RWPE2 (cell line): ENCODE measurements at regions not wholly inside any gene's neighbourhood (a gene's known extent, or its start where the extent isn't known, plus 50 kb on each side); places are given as distances from the start of the nearest gene placed in this dataset.

Experiments
- ATAC-seq: fragments of 200-7000 bp; cut with Tn5 transposase; 3 replicates; pipeline ENCODE4 v1.9.1; 2021; ENCODE audit warnings: low read depth
- DNase-seq: peaks from one replicate; pipeline ENCODE4 v3.0.0-alpha.2; 2020; ENCODE audit warnings: low spot score
- H3K27ac ChIP-seq: fragments of 450-650 bp; 2 replicates; pipeline ENCODE4 v1.5.1; 2017; ENCODE audit warnings: mild to moderate bottlenecking; ENCODE audit not compliant: poor library complexity, severe bottlenecking
- H3K27me3 ChIP-seq: fragments of 250-450 bp; sonication (Bioruptor Pico); 2 replicates; pipeline ENCODE4 v1.5.1; 2021; ENCODE audit warnings: mild to moderate bottlenecking, moderate library complexity; ENCODE audit not compliant: insufficient read depth, poor library complexity, severe bottlenecking
- H3K36me3 ChIP-seq: fragments of 250-450 bp; sonication (Bioruptor Pico); 2 replicates; pipeline ENCODE4 v1.5.1; 2020; ENCODE audit warnings: low read depth, mild to moderate bottlenecking, moderate library complexity
- H3K4me1 ChIP-seq: fragments of 250-450 bp; sonication (Bioruptor Pico); 2 replicates; pipeline ENCODE4 v1.5.1; 2021; ENCODE audit warnings: mild to moderate bottlenecking, moderate library complexity; ENCODE audit not compliant: insufficient read depth, poor library complexity, severe bottlenecking
- H3K4me3 ChIP-seq: fragments of 250-450 bp; sonication (Bioruptor Pico); 2 replicates; pipeline ENCODE4 v1.5.1; 2021; ENCODE audit warnings: mild to moderate bottlenecking, moderate library complexity; ENCODE audit not compliant: severe bottlenecking
- H3K9me3 ChIP-seq: fragments of 250-450 bp; sonication (Bioruptor Pico); 2 replicates; pipeline ENCODE4 v1.5.1; 2021; ENCODE audit warnings: mild to moderate bottlenecking, moderate library complexity; ENCODE audit not compliant: severe bottlenecking
- TF ChIP-seq, protein P1 (sequence below): fragments of 450-650 bp; IDR thresholded peaks from one replicate; pipeline ENCODE4 v1.5.1; 2017; ENCODE audit warnings: mild to moderate bottlenecking, moderate library complexity; ENCODE audit not compliant: poor library complexity, severe bottlenecking

DNA sequence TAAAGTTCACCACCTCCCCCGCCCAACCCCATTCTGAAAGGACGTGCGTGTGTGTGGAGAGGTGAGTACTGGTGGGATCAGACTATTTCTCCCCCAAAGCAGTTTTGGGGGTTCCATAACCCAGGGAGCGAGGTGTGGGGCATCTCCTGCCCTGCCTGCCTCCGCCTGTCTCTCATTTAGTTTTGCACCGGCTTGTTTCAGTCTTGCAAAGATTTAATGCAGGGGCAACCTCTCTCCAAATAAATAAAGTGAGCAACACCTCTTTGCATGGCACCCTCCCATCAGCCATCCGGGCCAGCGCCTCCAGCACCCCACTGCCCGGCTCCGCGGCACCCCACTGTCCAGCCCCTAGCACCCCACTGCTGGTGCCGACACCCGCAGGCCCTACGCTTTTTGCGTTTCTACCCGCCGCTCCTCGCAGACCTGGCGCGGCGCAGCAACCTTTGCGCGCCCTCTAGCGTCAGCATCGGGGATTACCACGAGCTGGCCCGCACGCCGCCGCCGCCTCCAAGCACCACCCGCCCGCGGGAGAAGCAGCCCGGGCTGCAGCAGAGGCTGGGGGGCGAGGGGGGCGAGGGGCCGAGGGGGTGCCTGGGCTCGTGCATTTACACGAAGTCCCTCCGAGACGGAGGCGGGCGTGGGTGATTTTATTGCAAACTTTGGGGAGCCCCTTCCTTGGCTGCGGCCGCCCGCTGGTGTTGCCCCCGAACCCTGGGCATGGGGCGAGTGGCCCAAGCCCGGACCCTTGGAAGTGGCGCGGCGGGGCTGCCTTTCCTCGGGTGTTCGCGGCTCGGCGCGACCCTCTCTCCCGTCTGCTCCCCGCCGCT is 55.8 kb upstream of the VRK1 start:
- H3K36me3 ChIP-seq: no peaks in the 10 kb centered on the region
- TF ChIP-seq, protein P1, sequence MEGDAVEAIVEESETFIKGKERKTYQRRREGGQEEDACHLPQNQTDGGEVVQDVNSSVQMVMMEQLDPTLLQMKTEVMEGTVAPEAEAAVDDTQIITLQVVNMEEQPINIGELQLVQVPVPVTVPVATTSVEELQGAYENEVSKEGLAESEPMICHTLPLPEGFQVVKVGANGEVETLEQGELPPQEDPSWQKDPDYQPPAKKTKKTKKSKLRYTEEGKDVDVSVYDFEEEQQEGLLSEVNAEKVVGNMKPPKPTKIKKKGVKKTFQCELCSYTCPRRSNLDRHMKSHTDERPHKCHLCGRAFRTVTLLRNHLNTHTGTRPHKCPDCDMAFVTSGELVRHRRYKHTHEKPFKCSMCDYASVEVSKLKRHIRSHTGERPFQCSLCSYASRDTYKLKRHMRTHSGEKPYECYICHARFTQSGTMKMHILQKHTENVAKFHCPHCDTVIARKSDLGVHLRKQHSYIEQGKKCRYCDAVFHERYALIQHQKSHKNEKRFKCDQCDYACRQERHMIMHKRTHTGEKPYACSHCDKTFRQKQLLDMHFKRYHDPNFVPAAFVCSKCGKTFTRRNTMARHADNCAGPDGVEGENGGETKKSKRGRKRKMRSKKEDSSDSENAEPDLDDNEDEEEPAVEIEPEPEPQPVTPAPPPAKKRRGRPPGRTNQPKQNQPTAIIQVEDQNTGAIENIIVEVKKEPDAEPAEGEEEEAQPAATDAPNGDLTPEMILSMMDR: peak; percentile 98
- ATAC-seq: peak; percentile 78
- peaks cover 72% of the 10 kb centered on the region for H3K27me3 ChIP-seq
- DNase-seq: peak; percentile 63
- peak overlapping the region; percentile 31 for H3K4me3 ChIP-seq
- no peak overlapping the region for H3K27ac ChIP-seq
- no peaks in the 10 kb centered on the region for H3K9me3 ChIP-seq
- H3K4me1 ChIP-seq: no peaks in the 10 kb centered on the region

DNA sequence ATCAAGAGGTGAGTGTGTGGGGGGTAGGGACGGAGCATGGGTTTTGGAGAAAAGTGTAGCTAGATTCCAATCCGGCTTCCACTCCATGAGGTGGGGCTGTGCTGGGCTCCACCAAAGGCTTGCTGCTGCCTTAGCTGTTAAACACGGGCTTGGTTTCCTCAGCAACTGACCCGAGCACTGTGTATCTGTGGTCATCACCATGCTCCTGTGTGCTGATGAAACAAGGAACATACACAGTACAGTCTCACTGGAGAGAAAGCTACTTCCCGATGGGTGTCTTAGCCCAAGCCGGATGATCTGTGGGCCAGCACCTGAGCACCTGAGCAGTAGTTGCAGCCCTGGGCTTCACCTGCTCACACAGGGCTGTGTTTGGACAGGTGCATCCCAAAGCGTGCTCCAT is 52.9 kb upstream of the VRK1 start:
- 0 out of 3 replicates have a peak, but pooled peaks have one; percentile 5 for ATAC-seq
- peak; percentile 33 for DNase-seq
- H3K9me3 ChIP-seq: no peaks in the 10 kb centered on the region
- TF ChIP-seq, protein P1: no peak
- no peaks in the 10 kb centered on the region for H3K36me3 ChIP-seq
- H3K4me3 ChIP-seq: no peak overlapping the region
- no peaks in the 10 kb centered on the region for H3K4me1 ChIP-seq
- no peak overlapping the region for H3K27ac ChIP-seq
- H3K27me3 ChIP-seq: peaks cover 62% of the 10 kb centered on the region

DNA sequence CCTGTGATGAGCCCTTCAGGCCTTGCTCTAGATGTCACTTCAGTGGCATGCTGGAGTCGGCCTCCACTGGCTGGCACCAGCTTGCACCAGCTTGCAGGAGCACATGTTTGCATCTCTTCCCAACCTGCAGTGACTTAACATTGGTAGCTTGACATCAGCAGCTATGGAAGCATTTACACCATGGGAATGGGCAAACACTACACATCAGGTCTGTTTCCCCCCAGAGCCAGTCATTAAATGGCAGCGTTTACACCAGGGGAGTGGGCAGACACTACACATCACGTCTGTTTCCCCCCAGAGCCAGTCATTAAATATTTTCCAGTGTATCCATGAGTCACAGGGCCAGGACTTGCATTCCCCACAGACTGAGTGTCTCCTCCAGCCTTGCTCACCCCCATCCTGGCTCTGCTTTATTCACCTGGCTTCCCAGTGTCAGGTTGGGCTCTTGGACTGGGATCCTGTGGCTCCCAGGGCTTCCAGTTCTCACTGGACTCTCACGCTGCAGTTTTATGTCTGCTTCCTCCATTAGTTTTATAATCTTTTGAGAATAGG is 51.6 kb upstream of the VRK1 start:
- Histone ChIP-seq H3K27me3 (peaks cover 56% of the 10 kb centered on the region), H3K9me3 (no peaks in the 10 kb centered on the region), H3K27ac (no peak overlapping the region), H3K36me3 (no peaks in the 10 kb centered on the region), H3K4me3 (no peak overlapping the region), H3K4me1 (no peaks in the 10 kb centered on the region)
- TF ChIP-seq, protein P1: no peak
- DNase-seq (peak; percentile 37), ATAC-seq (peak; percentile 43; the same call in 1 of the 3 replicates)

DNA sequence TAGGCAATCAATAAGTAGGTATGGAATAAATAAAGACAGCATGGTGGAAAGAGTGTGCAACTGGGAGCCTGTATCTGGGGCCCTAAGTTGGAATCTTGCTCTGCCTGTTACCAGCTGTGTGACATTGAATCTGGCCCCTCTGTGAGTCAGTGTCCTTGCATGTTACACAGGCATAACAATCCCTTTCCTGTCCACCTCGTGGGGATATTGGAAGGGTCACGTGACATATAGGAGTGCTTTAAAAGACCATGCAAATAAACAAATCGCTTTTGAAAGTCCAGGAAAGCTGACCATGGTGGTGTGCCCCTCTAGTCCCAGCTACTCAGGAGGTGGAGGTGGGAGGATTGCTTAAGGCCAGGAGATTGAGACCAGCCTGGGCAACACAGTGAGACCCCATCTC is 51.1 kb upstream of the VRK1 start:
- no peaks in the 10 kb centered on the region for H3K4me1 ChIP-seq
- no peak for ATAC-seq
- no peaks in the 10 kb centered on the region for H3K9me3 ChIP-seq
- peak; percentile 1 for DNase-seq
- H3K27me3 ChIP-seq: peaks cover 51% of the 10 kb centered on the region
- H3K36me3 ChIP-seq: no peaks in the 10 kb centered on the region
- TF ChIP-seq, protein P1: no peak
- H3K4me3 ChIP-seq: no peak overlapping the region
- H3K27ac ChIP-seq: no peak overlapping the region

DNA sequence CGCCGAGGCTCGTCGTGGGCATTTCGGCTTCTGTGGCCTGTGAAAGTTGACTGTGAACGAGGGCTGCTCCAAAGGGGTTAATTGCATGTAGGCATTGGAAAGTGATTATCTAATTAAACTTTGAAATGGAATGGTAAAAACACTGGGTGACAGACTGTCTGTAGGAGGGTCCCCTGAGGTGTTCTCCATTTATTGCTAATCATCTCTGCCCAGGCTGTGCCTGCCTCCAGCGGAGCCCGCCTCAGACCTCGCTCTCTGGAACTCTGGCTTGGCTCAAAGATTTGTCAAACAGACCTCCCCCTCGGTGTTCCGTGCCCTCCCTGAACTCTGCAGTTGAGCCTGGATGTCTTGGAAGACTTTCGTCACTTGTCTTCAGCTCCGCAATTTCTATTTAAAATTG is 50.2 kb upstream of the VRK1 start:
- Histone ChIP-seq H3K27me3 (peaks cover 45% of the 10 kb centered on the region), H3K9me3 (no peaks in the 10 kb centered on the region), H3K27ac (no peak overlapping the region), H3K4me1 (no peaks in the 10 kb centered on the region), H3K4me3 (no peak overlapping the region), H3K36me3 (no peaks in the 10 kb centered on the region)
- TF ChIP-seq, protein P1: no peak
- DNase-seq (peak; percentile 6), ATAC-seq (no peak)
